OCI-LY7 (cell line): ENCODE measurements at regions not wholly inside any gene's neighbourhood (a gene's known extent, or its start where the extent isn't known, plus 50 kb on each side); places are given as distances from the start of the nearest gene placed in this dataset.

ENCODE experiments used
- BruUV-seq: library from RNA; stranded (reverse); fragments of 400-500 nt; replicated peaks from 2 replicates; lab custom pipeline; 2021; lab: Mats Ljungman, UMichigan
- CTCF ChIA-PET: fragments of 300-600 bp; sonication (Branson Sonifier 250); formaldehyde crosslinking; loops from one replicate; lab custom pipeline; 2022; ENCODE audit warnings: antibody characterized with exemption; ENCODE audit not compliant: unreplicated experiment; lab: Charles Lee
- POLR2A ChIA-PET: fragments of 300-600 bp; sonication (Branson Sonifier 250); formaldehyde crosslinking; loops from one replicate; lab custom pipeline; 2022; ENCODE audit warnings: antibody characterized with exemption; lab: Charles Lee
- DNase-seq: peaks from one replicate; pipeline ENCODE4 v3.0.0-alpha.2; 2015; ENCODE audit warnings: low spot score
- H2AFZ ChIP-seq: fragments of 200-600 bp; sonication (generic), shearing (Covaris generic); 2 replicates; pipeline ENCODE4 v1.6.1; 2014; ENCODE audit warnings: mild to moderate bottlenecking, antibody characterized with exemption, low read length, moderate library complexity
- H3K27ac ChIP-seq: fragments of 200-600 bp; sonication (generic); 2 replicates; pipeline ENCODE4 v1.5.1; 2014; ENCODE audit warnings: mixed run types, low read depth, mild to moderate bottlenecking, moderate library complexity, low read length, inconsistent platforms; ENCODE audit not compliant: poor library complexity, severe bottlenecking
- H3K36me3 ChIP-seq: fragments of 200-600 bp; sonication (generic); 2 replicates; pipeline ENCODE4 v1.6.1; 2014; ENCODE audit warnings: mild to moderate bottlenecking, antibody characterized with exemption, low read length, moderate library complexity, mixed read lengths; ENCODE audit not compliant: insufficient read depth
- H3K4me1 ChIP-seq: fragments of 200-600 bp; sonication (generic); 2 replicates; pipeline ENCODE4 v1.5.1; 2014; ENCODE audit warnings: mild to moderate bottlenecking, low read length; ENCODE audit not compliant: insufficient read depth, poor library complexity, severe bottlenecking
- H3K4me2 ChIP-seq: fragments of 200-600 bp; sonication (generic); 2 replicates; pipeline ENCODE4 v1.6.1; 2014; ENCODE audit warnings: mild to moderate bottlenecking, low read length
- H3K4me3 ChIP-seq: fragments of 200-600 bp; sonication (generic); 2 replicates; pipeline ENCODE4 v1.5.1; 2014; ENCODE audit warnings: mild to moderate bottlenecking, low read depth, low read length; ENCODE audit not compliant: poor library complexity, severe bottlenecking
- H3K79me2 ChIP-seq: fragments of 200-600 bp; sonication (generic); 2 replicates; pipeline ENCODE4 v1.6.1; 2016; ENCODE audit warnings: low read depth, mild to moderate bottlenecking, low read length, moderate library complexity, mixed read lengths; ENCODE audit not compliant: insufficient read depth
- H3K9me2 ChIP-seq: fragments of 200-600 bp; sonication (generic); 2 replicates; pipeline ENCODE4 v1.6.1; 2016; ENCODE audit warnings: mild to moderate bottlenecking, low read length, mixed read lengths; ENCODE audit not compliant: insufficient read depth
- H3K9me3 ChIP-seq: fragments of 200-600 bp; sonication (generic); 2 replicates; pipeline ENCODE4 v1.6.1; 2014; ENCODE audit warnings: mild to moderate bottlenecking, mixed run types, low read length, mixed read lengths
- H4K20me1 ChIP-seq: fragments of 200-600 bp; sonication (generic); 2 replicates; pipeline ENCODE4 v1.6.1; 2014; ENCODE audit warnings: mild to moderate bottlenecking, antibody characterized with exemption, low read length, moderate library complexity, mixed read lengths; ENCODE audit not compliant: insufficient read depth
- EZH2phosphoT487 ChIP-seq: fragments of 200-600 bp; sonication (generic); IDR thresholded peaks from 2 replicates; pipeline ENCODE4 v1.6.1; 2018; ENCODE audit warnings: low read depth, borderline replicate concordance, mild to moderate bottlenecking, mixed run types, antibody characterized with exemption, low read length, moderate library complexity, mixed read lengths
- intact Hi-C: fragments of 100-400 bp; cut with micrococcal nuclease; formaldehyde crosslinking; loops from one replicate; pipeline ENCODE4 v1.10.0; 2022; ENCODE audit not compliant: unreplicated experiment
- TF ChIP-seq, protein P1 (sequence below): fragments of 200-600 bp; sonication (generic); conservative IDR thresholded peaks from 2 replicates; pipeline ENCODE4 v1.5.1; 2014; ENCODE audit warnings: mild to moderate bottlenecking, antibody characterized with exemption, low read length, moderate library complexity, mixed read lengths

DNA sequence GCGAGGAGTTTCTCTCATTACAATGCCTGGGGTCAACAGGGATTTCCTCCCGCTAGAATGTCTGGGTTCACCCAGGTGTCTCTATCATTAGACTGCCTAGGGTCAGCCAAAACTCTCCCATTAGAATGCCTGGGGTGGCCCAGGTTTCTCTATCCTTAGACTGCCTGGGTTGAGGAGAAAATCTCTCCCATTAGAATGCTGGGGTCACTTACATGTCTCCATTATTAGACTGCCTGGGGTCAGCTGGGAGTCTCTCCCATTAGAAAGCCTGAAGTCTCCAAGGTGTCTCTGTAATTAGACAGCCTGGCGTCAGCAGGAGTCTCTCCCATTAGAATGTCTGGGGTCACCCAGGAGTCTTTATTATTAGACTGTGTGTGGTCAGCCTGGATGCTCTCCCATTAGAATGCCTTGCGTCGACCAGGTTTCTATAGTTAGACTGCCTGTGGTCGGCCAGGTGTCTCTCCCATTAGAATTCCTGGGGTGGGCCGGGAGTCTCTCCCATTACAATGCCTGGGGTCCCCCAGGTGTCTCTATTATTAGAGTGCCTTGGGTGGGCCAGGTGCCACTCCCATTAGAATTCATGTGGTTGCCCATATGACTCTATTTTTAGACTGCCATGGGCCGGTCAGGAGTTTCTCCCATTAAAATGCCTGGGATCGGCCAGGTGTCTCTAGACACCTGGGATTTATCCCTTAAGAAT is 2272.1 kb downstream of the TP53TG3F start:
- Histone ChIP-seq H3K36me3 (no peaks in the 10 kb centered on the region), H3K4me3 (no peak overlapping the region), H4K20me1 (no peaks in the 10 kb centered on the region), H3K4me2 (no peak overlapping the region), H3K4me1 (no peaks in the 10 kb centered on the region), H3K27ac (no peak overlapping the region), H3K9me3 (no peaks in the 10 kb centered on the region), H2AFZ (no peak overlapping the region), H3K79me2 (no peaks in the 10 kb centered on the region), H3K9me2 (no peaks in the 10 kb centered on the region)
- TF ChIP-seq, protein P1, sequence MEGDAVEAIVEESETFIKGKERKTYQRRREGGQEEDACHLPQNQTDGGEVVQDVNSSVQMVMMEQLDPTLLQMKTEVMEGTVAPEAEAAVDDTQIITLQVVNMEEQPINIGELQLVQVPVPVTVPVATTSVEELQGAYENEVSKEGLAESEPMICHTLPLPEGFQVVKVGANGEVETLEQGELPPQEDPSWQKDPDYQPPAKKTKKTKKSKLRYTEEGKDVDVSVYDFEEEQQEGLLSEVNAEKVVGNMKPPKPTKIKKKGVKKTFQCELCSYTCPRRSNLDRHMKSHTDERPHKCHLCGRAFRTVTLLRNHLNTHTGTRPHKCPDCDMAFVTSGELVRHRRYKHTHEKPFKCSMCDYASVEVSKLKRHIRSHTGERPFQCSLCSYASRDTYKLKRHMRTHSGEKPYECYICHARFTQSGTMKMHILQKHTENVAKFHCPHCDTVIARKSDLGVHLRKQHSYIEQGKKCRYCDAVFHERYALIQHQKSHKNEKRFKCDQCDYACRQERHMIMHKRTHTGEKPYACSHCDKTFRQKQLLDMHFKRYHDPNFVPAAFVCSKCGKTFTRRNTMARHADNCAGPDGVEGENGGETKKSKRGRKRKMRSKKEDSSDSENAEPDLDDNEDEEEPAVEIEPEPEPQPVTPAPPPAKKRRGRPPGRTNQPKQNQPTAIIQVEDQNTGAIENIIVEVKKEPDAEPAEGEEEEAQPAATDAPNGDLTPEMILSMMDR = no peak
- TF ChIP-seq EZH2phosphoT487 = no peak
- POLR2A ChIA-PET = no interaction called here
- no peak for DNase-seq
- no TSS peak for BruUV-seq
- CTCF ChIA-PET = no interaction called here
- intact Hi-C loops = loop anchor here (10.0 kb wide), 1 partner anchor 63 kb away; no protein-coding TSS in a partner anchor

DNA sequence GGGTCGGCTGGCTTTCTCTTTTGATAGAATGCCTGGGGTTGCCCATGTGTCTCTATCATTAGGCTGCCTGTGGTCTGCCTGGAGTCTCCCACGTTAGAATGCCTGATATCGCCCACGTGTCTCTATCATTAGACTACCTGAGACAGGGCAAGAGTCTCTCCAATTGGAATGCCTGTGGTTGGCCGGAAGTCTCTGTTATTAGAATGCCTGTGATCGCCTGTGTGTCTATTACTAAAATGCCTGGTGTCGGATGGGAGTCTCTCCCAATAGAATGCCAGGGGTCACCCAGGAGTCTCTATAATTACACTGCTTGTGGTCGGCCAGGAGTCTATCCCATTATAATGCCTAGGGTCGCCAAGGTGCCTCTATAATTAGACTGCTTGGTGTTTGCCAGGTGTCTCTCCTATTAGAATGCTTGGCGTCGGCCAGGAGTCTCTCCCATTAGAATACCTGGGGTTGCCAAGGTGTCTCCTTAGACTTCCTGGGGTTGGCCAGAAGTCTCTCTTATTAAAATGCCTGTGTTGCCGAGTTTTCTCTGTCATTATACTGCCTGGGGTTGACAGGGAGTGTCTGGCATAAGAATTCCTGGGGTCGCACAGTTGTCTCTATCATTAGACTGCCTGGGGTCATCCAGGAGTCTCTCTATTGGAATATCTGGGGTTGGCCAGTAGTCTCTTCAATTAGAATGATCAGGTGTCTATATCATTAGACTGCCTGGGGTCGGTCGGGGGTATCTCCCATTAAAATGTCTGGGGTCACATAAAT is 2272.8 kb downstream of the TP53TG3F start:
- no peak for DNase-seq
- TF ChIP-seq, protein P1 = no peak
- TF ChIP-seq EZH2phosphoT487 = no peak
- Histone ChIP-seq H3K36me3 (no peaks in the 10 kb centered on the region), H3K4me2 (no peak overlapping the region), H3K9me2 (no peaks in the 10 kb centered on the region), H3K79me2 (no peaks in the 10 kb centered on the region), H3K9me3 (no peaks in the 10 kb centered on the region), H2AFZ (no peak overlapping the region), H4K20me1 (no peaks in the 10 kb centered on the region), H3K27ac (no peak overlapping the region), H3K4me1 (no peaks in the 10 kb centered on the region), H3K4me3 (no peak overlapping the region)
- ChIA-PET POLR2A (no interaction called here), CTCF (no interaction called here)
- BruUV-seq = no TSS peak
- intact Hi-C loops = loop anchor here (10.0 kb wide), 1 partner anchor 63 kb away; no protein-coding TSS in a partner anchor
